ENCODE measurements at regions not wholly inside any gene's neighbourhood (a gene's known extent, or its start where the extent isn't known, plus 50 kb on each side); places are given as distances from the start of the nearest gene placed in this dataset.

GRCh38 chr3:190192087-190192486 lies 71.4 kb upstream of the P3H2 start:
- TF ChIP-seq CTCF (conservative IDR thresholded peaks at IDR 0.05; ENCODE audit: low read depth in 2 of 2) = no peak
- no peak for TF ChIP-seq POLR2AphosphoS5 (IDR thresholded peaks at IDR 0.05; ENCODE audit: low read depth)
- TF ChIP-seq ETS1 (IDR thresholded peaks at IDR 0.05) = no peak
